GM18907 (cell line): ENCODE measurements at regions not wholly inside any gene's neighbourhood (a gene's known extent, or its start where the extent isn't known, plus 50 kb on each side); places are given as distances from the start of the nearest gene placed in this dataset.

Experiments
- ATAC-seq: cut with Tn5 transposase; IDR thresholded peaks from one replicate; pipeline ENCODE4 v1.9.1; 2021; ENCODE audit warnings: mild to moderate bottlenecking, moderate library complexity; ENCODE audit not compliant: unreplicated experiment

DNA sequence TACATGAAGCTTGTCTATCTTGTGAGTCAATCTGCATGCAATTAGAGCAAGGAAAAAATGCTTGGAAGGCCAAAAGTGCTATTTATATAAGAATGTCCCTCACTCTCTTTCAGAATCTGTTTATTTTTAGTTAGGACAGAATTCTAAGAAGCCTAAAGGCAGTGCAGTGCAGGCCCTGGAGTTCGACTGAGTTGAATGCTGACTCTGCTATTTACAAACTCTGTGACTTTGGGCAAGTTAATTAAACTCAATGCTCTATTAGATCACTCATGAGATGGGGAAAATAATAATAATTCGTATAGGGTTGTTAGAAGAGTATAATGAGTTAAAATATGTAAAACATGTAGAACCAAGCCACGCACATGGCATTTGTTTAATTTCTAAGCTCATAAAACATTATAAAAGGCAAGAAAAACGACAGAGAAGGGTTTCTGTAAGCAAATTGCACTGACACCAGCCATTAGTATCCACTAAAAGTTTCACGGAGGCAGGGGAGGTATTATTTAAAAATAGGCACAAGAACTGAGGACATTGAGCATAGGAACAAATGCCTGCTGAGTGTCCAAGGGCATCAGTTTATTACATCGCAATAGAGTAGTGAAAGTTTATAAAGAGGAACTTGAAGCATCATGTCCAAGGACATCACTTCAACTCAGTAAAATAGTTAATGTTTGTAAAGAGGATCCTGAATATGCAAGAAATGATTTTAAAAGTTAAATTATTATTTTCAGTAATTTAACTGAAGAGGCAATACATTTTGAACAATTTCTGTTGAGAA is 115.0 kb upstream of the INPP4B start:
- ATAC-seq: no peak

GRCh38 chr4:142961866-142962265 is 115.8 kb upstream of the INPP4B start:
- ATAC-seq: peak; percentile 58

- ATAC-seq: no peak
These were observed 128.2 kb upstream of the INPP4B start for GRCh38 chr4:142974328-142974727.

DNA sequence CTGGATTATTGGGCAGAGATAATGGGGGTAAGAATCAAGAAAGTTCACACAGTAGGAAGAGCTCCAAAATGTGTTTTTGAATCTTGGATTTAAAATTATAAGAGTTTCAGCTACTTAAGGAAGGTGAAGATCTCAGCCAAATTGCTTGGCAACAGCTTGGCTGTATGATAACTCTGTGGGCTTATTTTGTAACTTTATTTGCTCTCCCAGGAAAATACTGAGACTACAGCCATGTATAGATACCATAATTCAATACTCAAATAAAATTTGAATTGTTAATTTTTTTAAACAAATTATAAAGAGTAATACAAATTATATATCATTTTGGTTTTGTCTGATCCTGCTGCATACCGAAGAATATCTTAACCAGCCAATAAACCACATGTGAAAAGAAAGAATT is 129.5 kb upstream of the INPP4B start:
- ATAC-seq: no peak

DNA sequence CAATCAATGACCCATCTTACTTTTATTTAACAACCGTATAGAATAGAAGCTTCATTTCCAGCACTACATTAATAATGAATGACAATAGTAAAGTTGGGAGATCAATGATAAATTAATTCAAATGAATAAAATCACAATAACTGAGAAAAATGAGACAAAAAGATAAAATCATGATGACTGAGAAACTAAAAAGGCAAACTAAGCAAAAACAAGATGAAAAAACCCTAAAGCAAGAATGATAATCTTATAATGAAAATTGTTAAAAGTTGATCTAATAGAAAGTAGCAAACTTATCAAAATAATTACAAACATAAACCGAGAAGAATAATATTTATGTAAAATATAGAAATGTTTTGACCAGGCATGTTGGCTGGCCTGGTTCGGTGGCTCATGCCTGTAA is 130.4 kb upstream of the INPP4B start:
- no peak for ATAC-seq

DNA sequence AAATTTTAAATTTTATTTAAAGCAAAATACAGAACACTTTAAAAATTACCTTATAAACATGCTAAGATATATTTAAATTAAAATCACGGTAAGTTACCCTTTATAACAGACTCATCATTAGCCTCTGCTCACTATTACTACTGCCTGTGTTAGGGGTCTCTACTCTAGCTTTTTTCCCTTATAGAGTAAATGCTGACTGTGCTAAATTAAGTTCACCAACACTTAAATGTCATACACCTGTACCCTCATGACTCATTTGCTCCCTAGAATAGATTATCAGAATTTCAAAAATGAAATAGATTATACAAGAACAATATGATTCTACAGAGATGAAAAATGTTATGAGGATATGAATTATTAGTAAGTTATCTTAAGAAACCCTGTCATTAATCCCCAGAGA is 131.1 kb upstream of the INPP4B start:
- ATAC-seq: no peak

DNA sequence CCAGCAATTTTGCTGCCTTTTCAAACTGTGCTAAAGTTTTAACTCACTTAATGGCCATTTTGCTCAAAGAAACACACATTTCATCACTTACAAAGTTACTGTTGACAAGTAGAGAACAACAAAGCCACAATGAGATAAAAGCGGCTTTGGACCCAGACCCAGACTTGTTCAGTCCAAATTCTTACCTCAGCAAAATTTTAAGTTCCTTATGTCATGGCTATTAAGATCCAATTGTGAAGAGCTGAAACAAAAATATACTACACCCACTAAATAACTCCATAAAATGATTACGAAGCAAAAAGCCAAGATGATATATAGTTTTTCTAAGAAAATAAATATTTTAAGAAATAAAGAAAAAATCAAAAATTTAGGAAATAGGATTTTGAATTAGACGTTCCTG is 137.0 kb upstream of the INPP4B start:
- no peak for ATAC-seq

DNA sequence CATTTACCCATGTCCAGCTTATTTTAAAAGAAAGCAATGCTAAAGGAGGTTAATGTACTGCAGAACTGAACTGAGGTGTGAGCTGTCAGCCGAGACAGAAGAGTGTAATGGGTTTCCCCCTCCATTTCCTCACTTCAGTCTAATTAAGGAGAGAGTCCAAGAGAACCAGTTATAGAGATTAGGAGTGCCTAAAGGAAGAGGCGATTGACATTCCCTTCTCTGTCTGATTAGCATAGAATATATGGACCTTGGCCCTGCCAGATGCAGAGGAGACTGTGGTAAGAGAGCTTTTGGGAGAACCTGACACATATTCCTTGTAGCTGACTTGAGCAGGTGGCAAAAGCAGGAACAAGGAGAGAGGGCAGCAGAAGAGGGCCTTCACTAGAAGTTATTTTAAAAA is 137.5 kb upstream of the INPP4B start:
- no peak for ATAC-seq

DNA sequence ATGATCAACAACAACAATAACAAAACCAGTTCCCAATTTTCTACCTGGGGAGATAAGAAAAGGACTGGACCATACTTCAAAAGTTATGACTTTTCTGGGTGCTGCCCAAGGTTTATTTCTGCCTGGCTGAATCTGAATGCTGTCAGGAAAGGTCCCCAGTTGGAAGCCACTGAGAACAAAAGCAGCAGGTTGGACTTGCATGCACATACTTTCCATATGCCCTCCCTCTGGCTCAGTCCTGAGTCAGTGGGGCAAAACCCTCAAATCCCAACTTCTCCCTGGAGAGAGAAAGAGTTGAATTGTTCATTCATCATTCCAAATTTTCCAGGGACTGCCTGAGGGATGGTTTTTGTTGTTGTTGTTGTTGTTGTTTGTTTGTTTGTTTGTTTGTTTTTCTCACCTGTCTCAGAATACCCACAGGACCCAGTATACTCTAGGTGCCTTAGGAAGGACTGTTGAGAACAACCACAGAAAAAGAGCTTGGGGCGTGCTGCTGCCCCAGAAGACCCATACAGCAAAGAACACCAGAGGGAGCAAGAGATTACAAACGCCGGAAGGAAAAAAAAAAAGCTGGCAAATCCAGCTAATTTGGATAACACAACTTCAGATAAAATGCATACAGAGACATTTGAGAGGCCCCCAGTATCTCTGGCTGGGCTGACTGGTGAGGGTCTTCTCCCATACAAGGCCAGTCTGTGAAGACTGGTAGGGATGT is 138.9 kb upstream of the INPP4B start:
- no peak for ATAC-seq

DNA sequence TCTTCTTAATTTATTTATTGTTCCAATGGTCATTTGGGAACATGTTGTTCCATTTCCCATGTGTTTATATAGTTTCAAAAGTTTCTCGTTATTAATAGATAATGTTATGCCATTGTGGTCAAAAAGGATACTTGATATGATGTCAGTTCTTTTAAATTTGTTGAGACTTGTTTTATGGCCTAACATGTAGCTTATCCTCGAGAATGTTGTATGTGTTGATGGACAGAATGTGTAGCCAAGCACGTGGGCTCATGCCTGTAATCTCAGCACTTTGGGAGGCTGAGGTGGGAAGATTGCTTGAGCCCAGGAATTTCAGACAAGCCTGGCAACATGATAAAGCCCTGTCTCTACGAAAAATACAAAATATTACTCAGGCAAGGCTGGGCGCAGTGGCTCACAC is 168.5 kb upstream of the USP38 start:
- ATAC-seq: no peak

DNA sequence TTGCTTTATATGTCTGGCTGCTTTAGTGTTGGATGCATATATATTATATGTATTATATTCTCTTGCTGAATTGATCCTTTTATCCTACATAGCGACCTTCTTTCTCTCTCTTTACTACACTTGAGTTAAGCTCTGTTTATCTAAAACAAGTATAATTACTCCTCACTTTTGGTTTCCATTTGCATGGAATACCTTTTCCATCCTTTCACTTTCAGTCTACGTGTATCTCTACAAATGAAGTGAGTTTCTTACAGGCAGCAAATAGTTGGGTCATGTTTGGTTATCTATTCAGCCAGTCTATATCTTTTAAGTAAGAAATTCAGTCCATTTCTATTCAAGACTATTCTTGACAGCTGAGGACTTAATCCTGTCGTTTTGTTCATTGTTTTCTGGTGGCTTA is 167.5 kb upstream of the USP38 start:
- no peak for ATAC-seq

DNA sequence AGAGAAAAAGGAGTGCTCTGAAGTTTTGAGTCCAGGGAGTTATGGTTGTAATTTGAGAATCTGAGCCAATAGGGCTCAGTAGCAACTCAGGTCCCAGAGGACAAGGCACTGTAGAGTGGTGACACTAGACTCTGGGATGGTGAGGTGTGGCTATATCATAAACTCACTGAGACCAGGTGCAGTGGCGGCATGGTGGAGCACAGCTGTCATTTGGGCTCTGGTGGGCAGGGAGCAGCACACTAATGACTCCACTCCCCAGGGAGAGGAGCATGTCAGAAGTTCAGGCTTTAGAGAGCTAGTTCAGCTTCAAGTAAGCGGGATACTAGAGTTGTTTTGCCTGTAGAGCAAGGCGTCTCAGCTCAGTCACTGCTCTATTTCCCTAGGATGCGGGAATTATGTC is 165.4 kb upstream of the USP38 start:
- no peak for ATAC-seq

DNA sequence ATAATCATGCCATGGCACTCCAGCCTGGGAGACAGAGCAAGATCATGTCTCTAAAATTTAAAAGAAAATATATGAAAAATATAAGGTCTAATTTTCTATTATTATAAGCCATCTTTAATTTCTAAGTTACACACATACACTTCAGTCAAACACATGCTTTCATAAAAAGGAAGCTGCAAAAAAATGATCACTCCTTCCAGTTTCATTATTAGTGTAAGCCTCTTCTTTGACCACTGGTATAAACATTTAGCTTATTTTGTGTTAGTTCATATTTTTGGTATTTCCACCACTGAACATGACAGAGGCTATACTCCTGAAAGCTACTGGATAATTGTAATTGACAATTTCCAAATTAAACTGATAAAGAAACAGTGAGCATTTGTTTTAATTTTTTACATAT is 163.3 kb upstream of the USP38 start:
- ATAC-seq: peak; percentile 77

DNA sequence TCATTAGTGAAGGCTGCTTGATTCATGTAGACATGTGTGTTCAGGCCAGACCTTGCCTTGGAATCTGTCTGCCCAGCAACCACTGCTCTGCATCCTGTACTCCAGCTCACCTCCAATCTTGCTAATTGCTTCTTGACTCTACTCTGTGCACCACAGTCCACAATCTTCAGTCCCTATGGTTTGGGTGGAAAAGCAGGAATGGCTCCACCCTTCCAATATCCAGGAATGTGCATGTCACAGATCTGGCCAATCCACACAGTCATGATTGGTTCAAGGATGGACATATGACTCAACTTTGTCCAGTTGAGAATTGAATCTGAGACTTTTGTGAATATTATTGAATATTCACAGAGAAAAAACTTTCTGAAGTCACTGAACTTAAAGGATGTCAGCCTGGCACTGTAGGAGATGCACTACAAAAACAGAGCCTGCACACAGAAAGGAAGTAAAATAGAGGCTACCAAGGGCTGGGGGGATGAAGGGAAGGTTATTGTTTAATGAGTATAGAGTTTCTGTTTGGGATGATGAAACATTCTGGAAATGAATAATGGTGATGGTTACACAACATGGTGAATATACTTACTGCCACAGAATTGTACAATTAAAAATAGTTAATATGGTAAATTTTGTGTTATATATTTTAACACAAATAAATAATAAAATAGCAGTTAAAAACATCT is 161.3 kb upstream of the USP38 start:
- ATAC-seq: peak; percentile 57

DNA sequence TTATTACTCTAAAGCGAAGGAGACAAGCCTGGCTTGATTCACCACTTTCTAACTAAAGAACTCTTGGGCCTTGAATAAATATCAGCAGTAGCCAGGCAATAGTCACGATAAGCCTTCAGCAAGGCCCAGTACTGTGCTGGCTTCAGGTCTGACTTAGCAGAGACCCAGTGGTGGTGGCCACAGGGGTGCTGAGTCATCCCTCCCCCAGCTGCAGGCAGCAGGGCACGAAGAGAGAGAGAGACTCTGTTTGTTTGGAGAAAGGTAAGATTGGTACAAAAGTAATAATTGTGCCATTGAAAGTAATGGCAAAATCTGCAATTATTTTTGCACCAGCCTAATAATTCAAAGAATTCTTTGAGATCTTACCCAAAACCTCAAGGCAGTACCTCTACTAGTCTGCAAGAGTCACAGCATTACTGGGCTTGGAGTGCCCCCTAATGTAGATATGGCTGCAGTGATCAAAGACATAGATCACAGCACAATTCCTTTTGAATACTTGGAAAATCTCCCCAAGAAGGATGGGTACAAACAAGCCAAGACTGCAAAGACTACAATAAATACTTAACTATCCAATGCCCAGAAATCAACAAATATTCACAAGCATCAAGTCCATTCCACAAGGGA is 159.5 kb upstream of the USP38 start:
- peak; percentile 63 for ATAC-seq

- no peak for ATAC-seq
These were observed 158.1 kb upstream of the USP38 start for GRCh38 chr4:143026459-143027170.

DNA sequence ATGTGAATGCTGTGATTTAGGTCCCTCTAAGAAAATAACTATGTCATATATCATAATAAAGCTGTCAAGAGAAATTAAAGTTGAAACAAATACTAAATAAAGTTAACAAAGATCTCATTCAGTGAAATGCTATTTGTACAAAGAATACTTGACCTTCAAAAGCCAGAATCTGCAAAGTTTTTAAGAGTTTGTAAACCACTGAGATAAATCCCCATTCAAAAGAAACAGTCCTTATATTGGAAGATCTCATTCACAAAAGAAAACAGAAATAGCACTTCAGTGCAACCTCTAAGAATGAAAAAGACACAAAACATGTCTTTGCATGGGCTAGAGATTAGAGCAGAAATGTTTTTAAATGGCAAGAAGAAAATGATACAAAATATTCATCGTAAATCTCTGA is 149.1 kb upstream of the USP38 start:
- no peak for ATAC-seq

GRCh38 chr4:143036443-143036842 is 148.3 kb upstream of the USP38 start:
- no peak for ATAC-seq

- ATAC-seq: no peak
These were observed 138.3 kb upstream of the USP38 start for GRCh38 chr4:143046454-143046853.

DNA sequence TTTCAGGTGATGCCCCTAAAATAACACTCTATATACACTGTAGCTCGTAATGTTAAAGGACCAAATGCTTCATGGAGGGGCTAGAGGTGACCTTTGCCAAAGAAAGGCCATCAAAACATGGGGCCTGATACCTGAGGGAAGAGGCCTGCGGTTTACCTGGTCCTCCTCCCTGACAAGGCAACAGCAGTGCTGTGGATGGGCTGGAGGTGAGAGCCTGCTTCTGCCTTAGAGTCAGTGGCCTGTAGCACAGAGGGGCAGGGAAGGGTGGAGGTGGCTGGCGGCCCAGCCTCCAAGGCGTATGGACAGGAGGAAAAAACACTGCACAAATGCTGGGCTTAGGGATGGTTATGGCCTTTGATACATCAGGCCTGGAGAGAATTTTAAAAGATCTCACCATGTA is 137.8 kb upstream of the USP38 start:
- no peak for ATAC-seq

- ATAC-seq: no peak
These were observed 129.7 kb upstream of the USP38 start for GRCh38 chr4:143054971-143055370.
